Bone marrow (tissue), 2 donors: ENCODE measurements at regions not wholly inside any gene's neighbourhood (a gene's known extent, or its start where the extent isn't known, plus 50 kb on each side); places are given as distances from the start of the nearest gene placed in this dataset.

Source experiments
- DNase-seq, 2 donors: peaks; one replicate each; lab custom pipeline; 2025; lab: John Stamatoyannopoulos, UW

GRCh38 chr15:95946926-95947325 lies 383.6 kb upstream of the NR2F2 start:
- DNase-seq, result no peak

- DNase-seq, result no peak
Measured at GRCh38 chr15:95948411-95948810, 382.1 kb upstream of the NR2F2 start.

- DNase-seq, result no peak
Measured at GRCh38 chr15:95953032-95953431, 377.5 kb upstream of the NR2F2 start.

GRCh38 chr15:95957861-95958260 lies 372.6 kb upstream of the NR2F2 start:
- DNase-seq, result no peak

- no peak for DNase-seq
Measured at GRCh38 chr15:95958382-95958781, 372.1 kb upstream of the NR2F2 start.

- DNase-seq, result no peak
Measured at GRCh38 chr15:95968856-95969255, 361.6 kb upstream of the NR2F2 start.

GRCh38 chr15:95970326-95970725 lies 360.2 kb upstream of the NR2F2 start:
- DNase-seq, result no peak

GRCh38 chr15:95972041-95972553 lies 358.4 kb upstream of the NR2F2 start:
- no peak for DNase-seq

GRCh38 chr15:95972812-95973211 lies 357.7 kb upstream of the NR2F2 start:
- no peak for DNase-seq

- no peak for DNase-seq
Measured at GRCh38 chr15:95973566-95974256, 356.8 kb upstream of the NR2F2 start.

GRCh38 chr15:95975212-95975611 lies 355.3 kb upstream of the NR2F2 start:
- no peak for DNase-seq

GRCh38 chr15:95979286-95979685 lies 351.2 kb upstream of the NR2F2 start:
- DNase-seq, result no peak

- no peak for DNase-seq
Measured at GRCh38 chr15:95981209-95981608, 349.3 kb upstream of the NR2F2 start.

GRCh38 chr15:95987299-95987698 lies 343.2 kb upstream of the NR2F2 start:
- no peak for DNase-seq

- no peak for DNase-seq
Measured at GRCh38 chr15:95987886-95988573, 342.5 kb upstream of the NR2F2 start.

- DNase-seq, result no peak
Measured at GRCh38 chr15:95988574-95988887, 342.0 kb upstream of the NR2F2 start.

- DNase-seq, result no peak
Measured at GRCh38 chr15:95989392-95989791, 341.1 kb upstream of the NR2F2 start.

GRCh38 chr15:95990833-95991232 lies 339.7 kb upstream of the NR2F2 start:
- no peak for DNase-seq

- no peak for DNase-seq
Measured at GRCh38 chr15:95994418-95994817, 336.1 kb upstream of the NR2F2 start.

GRCh38 chr15:95995375-95996168 lies 334.9 kb upstream of the NR2F2 start:
- no peak for DNase-seq

GRCh38 chr15:95996494-95996893 lies 334.0 kb upstream of the NR2F2 start:
- no peak for DNase-seq

GRCh38 chr15:95998935-95999334 lies 331.6 kb upstream of the NR2F2 start:
- no peak for DNase-seq
